ENCODE measurements at regions not wholly inside any gene's neighbourhood (a gene's known extent, or its start where the extent isn't known, plus 50 kb on each side); places are given as distances from the start of the nearest gene placed in this dataset.
A peak's percentile ranks its signal among the peaks of the same experiment; 100 is the strongest.
"Not testable (repeated sequence)": the region's sequence is repeated elsewhere in the genome, so short reads cannot be mapped to it uniquely, and the experiment has no call there.

DNA sequence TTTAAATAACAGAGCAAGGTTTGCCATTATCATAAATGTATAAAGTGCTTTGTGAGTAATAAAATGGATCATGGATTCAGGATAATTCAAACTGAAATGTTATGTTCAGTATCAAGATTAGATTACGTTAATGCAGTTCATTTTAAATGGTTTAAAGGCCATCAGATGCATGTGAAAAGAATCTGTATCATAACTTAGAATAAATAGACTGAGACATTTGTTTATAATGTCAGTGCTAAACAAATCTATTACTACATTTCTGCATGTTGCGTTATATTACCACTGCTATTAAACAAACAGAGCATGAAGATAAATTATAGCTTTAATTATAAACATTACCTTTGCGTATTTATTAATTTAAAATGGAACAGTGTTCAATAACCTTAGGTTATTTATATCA, 160.2 kb downstream of the TOX3 start:
- no peak for DNase-seq

DNA sequence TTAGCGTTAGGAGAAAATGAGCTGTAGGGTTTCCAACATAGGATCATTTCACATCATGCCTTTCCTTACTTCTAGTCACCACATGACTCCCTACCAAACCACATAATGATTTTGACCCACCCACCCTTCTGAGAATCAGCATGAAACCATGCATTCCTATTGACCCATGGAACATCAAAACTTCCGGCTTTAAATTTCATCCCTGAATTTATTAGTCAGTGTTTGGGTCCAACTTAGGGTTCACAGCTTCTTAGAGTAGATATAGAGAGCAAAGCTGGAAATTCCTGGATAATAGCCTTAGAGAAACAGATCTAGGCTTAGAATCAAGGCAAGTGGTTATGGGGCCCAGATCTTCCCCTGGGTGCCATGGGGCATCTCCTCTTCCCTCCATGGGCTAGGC, 162.6 kb downstream of the TOX3 start:
- no peak for DNase-seq

DNA sequence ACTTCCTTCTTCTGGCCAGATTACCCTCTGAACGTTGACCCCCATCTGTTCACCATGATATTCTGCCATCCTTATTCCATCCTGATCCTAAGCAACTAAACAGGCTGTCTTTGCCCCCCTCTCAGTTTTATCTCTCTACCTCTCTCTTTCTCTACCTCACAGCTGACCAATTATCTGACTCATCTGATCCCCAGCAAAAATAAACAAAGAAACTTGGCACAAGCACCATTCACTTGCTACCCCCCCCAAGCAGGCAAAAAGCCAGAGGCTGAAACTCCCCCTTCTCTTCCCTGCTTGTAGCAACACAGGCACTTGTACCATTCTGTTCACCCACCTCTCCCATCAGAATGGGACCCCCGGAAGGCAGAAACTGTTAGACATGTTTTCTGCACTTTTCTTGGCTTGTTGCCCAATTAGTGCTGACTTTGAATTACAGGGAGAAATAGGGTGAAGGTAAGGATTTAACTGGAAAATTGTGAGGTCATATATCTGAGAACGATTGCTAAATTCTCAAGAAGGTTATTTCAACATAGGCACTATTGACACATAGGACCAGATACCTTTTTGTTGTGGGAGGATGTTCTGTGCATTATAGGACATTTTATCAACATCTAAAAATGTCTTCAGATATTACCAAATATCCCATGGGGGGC, 163.2 kb downstream of the TOX3 start:
- peak; percentile 7 for DNase-seq

DNA sequence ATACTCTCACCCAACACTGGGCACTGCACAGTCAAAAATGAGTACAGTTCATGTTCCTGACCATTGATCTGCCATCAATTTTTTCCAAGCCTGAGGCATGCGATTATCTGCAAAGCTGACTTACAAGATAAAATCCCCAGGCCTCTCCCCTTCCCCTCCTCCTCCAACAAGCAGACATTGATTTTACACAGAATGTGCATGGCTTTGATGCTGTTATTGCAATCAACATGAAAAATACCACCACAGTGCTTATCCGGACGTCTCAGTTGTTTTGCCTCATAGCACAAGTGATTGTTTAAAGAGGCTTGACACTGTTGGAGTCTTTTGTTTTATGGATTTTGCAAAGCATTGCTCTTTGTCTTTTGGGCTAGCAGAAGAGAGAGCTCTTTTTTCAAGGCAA, 163.8 kb downstream of the TOX3 start:
- DNase-seq = no peak

DNA sequence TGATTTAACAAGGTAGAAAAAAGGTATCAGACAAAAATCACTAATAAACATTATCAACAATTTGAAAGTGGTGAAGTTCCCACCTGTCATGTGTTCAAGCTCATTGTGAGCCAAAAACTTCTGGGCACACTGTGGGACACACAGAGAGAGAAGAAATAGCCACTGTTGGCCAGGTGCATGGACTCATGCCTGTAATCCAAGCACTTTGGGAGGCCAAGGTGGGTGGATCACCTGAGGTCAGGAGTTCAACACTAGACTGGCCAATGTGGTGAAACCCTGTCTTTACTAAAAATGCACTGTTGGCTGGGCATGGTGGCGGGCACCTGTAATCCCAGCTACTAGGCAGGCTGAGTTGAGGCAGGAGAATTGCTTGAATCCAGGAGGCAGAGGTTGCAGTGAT, 167.4 kb downstream of the TOX3 start:
- DNase-seq = no peak

DNA sequence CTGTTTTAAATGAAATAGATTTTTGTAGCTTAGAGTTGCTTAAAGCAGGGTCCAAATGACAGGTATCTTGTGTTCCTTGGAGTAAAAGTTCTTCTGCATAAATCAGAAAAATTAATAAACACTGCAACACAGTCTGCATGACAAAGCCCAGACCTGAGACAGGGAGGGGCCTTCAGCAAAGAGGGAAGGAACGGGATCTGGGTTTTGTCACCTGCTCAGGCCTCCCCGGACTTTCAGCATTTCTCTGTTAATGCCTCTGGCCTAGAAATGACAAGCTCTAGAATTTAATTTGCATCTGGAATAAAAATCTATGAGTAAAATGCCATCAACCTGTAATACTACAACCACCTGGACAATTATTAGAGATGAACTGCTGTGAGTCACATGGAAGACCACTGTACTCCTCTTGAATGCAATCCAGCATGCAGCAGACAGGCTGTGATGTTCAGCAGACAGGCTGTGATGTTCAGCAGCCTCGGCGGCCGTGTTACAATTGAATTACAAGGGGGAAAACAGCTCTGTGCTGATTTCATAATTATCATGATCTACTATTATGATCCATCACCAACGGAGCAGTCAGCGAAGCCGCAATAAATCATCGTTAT, 170.2 kb downstream of the TOX3 start:
- no peak for DNase-seq

DNA sequence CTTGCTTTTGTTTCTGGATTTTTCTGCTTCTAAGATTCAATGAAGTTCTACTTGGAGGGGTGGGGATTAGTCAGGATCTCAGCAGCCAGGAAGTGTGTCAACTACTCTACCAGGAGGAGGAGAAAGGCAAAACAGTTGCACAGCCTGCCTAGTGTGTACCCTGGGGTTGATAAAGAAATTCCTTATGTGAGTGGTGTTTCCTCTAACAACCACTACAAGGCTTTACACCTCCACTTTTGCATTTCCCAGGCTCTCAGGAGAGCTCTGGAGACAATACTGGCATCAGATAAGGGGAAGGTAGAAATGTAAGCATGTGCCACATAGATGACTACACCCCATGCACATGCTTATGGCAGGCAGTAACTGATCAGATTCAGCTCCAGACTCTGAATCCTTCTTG, 174.6 kb downstream of the TOX3 start:
- no peak for DNase-seq

DNA sequence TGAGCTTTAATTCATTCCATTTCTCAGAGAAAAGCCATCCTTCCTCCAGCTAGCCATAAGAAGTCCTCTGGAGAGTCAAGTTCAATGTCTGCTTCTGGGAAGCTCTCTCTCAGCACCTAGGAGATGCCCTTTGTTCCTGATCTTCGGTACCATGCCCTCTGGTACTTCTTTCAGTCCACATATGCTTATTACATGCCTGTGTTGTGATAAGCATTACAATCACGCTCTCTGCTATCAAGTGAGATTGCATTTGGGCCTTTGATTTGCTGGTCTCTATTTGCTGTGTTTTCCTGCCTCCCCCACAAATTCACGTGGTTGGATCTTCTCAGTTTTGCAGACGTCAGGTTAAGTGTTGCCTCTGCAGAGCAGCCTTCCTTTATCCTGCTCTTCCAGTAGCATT, 178.1 kb downstream of the TOX3 start:
- DNase-seq = no peak

DNA sequence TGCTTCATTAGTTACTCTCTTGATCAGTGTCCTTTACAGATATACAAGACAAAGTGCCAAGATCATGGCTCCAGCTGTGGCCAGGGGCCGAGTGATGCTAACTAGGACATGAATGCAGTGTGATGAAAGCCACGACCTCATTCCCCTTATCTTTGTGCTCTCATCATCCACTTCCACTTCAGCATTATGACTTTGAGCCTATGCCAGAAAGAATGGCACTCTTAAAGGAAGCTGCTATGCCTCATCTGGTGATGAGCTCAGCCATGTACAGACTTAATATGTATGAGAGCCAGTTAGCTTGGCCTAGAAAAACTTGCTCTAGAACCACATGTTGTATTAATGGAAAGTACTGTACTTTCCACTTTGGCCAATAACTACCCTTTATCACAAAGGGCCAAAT, 179.1 kb downstream of the TOX3 start:
- no peak for DNase-seq

DNA sequence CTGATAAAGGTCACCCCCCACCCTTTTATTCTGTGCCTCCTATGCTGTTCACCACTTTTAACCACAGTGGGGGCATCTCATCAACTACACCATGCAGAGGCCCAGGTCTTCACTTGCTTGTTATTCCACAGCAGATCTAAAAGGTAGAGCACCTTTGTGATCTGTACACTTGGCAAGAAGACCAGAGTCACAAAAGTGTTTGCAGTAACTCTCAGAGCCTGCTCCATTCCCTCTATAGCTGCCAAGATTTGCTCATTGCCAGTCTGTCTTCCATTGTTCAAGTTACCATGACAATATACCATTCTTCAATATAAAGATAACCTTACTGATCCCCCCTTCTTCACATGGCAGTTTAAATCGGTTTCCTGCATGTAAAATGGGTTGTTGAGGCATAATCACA, 180.0 kb downstream of the TOX3 start:
- no peak for DNase-seq

DNA sequence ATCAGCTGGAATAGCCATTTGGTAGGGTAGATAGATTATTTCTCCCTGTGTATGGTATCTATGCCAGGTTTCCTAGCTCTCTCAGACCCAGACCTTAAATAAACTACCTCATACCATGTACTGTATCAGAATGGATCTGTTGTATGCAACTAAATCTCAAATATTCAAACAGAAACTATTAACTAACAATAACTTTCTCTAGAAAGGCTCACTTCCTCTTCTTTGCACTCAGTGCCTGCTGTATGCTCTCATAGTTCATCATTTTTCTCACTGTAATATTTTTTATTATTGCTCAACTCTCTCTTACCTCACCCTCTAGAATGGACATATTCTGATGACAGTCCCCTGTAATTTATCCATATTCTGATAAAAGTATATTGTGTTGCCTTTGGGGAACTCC, 182.4 kb downstream of the TOX3 start:
- no peak for DNase-seq

DNA sequence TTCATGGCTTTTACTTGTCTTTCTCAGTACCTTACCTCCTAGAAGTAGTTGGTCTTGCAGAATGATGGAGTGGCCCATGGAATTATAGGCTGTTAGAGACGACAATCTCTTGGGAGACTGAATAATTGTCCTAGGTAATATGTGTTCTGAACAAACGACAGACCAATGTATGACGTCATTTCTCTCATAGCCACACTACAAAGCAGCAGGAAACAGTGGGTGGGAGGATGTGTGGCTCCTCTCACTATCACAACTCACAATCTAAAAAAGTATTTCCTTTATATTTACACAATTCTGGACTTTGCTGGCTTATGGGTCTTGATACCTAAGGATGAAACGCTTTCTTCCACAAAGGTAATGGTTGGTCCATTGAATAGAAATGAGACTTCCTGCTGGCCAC, 183.9 kb downstream of the TOX3 start:
- no peak for DNase-seq

DNA sequence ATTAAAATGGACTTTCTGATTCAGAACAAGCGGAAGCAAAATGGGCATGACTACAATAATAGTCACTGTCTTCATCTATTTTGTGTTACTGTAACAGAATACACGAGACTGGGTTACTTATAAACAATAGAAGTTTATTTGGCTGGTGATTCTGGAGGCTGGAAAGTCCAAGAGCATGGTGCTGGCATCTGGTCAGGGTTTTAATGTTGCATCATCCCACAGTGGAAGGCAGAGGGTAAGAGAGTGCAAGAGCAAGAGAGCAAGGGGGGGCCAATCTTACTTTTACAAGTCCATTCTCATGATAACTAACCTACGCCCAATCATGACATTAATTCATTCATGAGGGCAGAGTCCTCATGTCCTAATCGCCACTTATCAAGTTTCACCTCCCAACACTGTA, 189.2 kb downstream of the TOX3 start:
- no peak for DNase-seq

DNA sequence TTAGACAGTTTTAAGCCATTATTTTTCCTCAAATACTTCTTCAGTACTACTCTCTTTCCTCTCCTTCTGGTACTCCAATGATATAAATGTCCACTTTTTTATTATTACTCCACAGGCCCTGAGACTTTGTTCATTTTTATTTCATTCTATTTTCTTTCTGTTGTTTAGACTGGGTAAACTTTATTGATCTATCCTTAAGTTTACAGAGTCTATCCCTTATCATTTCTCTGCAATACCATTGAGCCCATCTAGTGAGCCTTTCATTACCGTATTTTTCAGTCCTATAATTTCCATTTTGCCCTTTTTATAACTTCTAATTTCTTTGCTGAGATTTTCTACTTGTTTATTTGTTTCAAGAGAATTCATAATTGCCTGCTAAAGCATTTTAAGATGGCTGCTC, 193.7 kb downstream of the TOX3 start:
- no peak for DNase-seq

DNA sequence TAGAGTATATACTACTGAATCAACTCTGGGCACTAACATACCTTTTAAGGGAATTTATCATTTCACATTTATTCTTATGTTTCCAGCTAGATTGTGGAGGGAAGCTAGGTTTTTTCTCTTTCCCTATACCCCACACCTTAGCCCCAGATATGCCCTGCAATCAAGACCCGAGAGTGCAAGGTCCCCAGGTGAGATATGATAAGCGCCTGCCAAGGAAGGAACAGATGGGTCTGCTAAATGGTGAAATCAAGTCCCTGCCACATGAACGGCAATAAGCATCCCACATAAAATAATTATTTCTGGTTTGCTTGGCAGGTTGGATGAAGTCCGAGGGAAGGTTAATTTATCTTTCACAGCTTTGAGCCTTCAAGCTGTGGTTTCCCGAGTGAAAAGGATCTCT, 195.5 kb downstream of the TOX3 start:
- no peak for DNase-seq

DNA sequence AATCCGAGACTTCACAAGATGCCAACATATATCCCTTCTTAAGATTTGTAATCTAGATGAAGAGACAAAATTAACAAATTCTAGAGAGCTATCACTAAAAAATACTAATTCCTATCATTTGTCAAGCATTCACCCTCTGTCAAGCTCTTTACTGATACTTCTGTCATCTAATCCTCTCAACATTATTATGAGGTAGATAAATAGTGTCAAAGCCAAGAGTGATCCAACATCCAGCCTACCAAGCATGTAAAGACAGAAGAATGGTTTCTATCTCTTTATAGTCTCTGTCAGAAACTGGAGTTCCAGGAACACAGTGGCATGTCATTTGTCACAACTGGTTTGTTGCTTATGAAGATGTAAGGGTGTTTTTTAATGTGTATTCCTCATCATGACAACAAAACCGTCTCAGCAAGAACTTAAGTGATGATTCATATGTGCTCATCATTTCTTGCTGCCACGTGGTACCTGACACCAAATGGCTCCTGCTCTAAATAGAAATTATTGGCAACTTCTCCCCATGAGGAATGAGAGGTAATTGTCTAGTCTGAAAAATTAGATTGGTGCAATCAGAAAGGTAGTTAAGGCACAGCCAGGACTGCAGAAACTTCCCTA, 196.8 kb downstream of the TOX3 start:
- DNase-seq = no peak

DNA sequence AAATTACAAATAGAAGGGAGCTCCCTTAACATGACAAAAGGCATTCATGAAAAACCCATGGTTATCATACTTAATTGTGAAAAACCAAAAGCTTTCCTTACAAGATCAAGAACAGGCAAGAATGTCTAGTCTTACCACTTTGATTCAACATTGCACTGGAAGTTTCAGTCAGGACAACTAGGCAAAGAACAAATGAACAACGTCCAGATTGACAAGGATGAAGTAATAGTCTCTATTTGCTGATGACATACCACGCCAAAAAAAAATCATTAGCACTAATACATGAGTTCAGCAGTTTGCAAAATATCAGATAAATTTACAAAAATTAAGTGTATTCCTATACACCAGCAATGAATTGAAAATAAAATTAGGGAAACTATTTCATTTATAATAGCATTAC, 200.2 kb downstream of the TOX3 start:
- DNase-seq = no peak

DNA sequence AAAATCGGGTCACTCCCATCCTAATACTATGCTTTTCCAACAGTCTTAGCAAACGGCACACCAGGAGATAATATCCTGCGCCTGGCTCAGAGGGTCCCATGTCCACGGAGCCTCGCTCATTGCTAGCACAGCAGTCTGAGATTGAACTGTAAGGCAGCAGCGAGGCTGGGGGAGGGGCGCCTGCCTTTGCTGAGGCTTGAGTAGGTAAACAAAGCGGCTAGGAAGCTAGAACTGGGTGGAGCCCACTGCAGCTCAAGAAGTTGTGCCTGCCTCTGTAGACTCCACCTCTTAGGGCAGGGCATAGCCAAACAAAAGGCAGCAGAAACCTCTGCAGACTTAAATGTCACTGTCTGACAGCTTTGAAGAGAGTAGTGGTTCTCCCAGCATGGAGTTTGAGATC, 213.3 kb downstream of the TOX3 start:
- DNase-seq = not testable (repeated sequence)

DNA sequence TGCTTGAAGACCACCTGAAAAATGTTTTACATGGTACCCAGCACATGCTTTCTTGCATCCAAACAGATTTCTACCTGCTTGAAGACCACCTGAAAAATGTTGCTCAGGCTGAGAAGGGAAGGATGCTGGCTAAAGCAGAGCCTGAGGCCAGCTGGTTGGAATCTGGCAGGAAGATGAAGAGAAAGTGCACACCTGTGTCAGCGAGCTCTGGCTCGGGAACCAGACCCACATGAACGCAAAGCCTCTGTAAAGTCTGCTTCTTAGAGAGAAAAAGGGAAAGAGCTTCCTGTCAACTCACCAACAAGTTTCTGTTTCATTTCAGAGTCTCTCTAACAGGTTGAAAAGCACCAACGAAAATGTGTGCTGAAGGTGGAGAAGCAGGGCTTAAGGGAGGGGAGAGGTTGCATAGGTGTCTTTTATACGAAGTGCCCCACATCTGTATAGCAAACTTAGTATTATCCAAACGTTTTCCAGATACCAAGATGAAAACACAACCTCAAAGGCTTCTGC, 226.0 kb downstream of the TOX3 start:
- no peak for DNase-seq

DNA sequence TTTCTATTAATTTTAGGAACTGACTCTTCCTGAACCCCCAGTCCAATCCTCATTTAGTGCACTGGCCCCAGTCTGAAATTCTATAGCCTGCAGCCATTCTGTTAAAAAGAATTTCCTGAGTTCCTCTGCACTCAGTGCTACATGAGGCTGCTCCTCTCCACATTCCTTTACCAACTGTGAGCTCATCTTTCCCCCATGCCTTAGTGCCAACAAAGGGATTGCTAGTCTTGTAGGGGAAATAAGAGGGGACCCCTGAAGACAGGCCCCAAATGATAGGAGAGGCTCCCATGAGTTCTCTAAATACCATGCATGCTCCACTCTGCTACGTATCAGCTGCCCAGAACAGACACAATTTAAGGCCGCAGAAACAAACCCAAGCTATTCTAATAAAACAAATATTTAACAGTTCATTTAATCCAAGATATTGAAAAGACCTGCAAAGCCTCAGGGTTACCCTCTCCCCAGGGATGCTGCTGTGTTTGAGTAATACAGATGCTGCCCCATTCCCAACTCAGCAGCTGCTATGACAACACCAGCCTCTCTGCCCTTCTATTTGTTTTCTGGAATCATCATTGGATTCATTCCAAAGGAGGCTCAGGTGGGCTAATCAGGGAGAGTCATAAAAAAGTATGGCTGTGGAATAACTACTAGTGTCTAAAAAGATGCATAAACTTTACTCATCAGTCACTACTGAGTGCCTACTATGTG, 228.5 kb downstream of the TOX3 start:
- no peak for DNase-seq

DNA sequence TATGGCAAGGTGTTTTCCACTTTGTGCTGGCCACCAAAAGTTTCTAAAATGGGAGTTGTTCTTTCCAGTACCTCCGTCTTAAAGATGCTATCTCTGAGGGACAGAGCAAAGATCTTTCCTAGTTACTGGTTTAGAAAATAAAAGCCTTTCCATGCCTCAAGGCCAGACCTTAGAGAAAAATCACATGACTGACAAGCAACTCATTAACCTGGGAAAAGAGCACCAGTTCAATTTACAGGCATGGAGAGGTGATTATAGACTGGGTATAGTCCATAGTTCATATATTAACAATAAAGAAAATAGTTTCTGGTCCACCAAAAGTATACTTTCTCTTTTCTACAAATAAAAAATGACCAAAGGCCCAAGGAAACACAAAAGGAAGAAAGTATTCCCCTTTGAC, 230.7 kb downstream of the TOX3 start:
- no peak for DNase-seq

DNA sequence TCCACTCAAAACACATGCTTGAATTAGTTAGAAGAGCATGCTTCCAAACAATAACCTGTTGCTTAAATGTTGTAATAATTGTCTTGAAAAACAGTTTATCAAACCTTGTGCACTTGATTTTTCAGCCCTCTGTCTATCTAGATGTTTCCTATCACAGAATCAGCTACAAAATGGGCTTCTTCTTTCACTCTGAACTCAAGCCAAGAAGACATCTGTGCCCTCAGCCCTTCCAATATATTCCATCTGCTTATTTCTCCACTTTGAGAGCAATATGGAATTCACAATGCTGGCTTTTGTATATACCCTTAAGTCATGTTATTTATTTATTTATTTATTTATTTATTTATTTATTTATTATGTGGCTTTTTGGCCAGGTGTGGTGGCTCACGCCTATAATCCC, 234.2 kb downstream of the TOX3 start:
- no peak for DNase-seq

DNA sequence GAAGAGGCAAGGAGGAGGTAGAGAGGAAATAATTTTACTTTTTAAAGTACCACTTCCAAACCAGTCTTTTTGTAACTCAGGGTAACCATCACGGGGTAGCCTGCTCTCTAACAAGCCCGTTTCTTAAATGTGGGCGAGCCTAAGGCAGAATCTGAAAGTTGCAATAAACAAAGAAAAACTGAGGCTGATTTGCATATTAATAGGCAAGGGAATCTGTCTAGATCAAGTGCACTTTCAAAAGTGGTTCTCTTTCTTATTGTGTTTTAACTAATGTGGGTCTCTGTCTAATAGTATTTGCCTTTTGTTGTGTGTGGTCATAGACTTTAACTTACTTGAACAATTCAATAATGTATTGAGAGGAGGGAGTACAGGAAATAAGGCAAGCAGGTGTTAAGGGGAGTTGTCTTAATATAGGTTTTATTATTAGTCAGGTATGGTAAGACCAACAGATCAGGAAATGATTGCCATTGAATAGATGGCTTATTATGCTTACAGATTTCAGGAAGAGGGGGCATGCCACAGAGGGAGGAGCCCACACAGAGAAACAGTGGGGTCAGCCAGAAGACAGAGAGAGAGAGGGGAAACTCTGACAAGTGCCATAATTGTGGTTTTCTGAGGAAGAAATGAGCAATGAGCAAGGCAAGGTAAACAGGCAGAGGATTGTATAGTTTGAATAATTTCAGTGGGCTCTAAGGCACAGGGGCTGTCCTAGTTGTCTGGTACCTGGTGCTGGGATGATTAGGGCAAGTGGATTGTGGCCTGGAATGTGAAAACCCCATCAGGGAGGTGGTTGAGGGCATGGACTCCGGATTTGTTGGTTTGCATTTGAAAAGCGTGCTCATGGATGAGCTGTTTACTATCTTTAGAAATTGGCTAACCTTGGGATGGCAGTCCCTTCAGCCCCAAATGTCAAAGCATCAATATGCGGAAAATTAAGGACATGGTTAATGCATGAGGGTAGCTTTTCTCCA, 237.2 kb downstream of the TOX3 start:
- no peak for DNase-seq
